Glutamatergic neuron (in vitro differentiated cells): ENCODE measurements at regions not wholly inside any gene's neighbourhood (a gene's known extent, or its start where the extent isn't known, plus 50 kb on each side); places are given as distances from the start of the nearest gene placed in this dataset.

Source experiments
- DNase-seq: peaks from one replicate; pipeline ENCODE4 v3.0.0; 2022
- H3K27ac Mint-ChIP-seq: one replicate; pipeline ENCODE4 v1.8.0; 2020; ENCODE audit warnings: mild to moderate bottlenecking, mixed read lengths, inconsistent platforms; ENCODE audit not compliant: unreplicated experiment
- H3K27me3 Mint-ChIP-seq: one replicate; pipeline ENCODE4 v1.8.0; 2020; ENCODE audit warnings: mild to moderate bottlenecking, moderate library complexity, mixed read lengths, inconsistent platforms; ENCODE audit not compliant: unreplicated experiment
- H3K36me3 Mint-ChIP-seq: one replicate; pipeline ENCODE4 v1.8.0; 2020; ENCODE audit warnings: mild to moderate bottlenecking, mixed read lengths, inconsistent platforms; ENCODE audit not compliant: unreplicated experiment
- H3K4me1 Mint-ChIP-seq: one replicate; pipeline ENCODE4 v1.8.0; 2020; ENCODE audit warnings: mild to moderate bottlenecking, low read depth, mixed read lengths, inconsistent platforms; ENCODE audit not compliant: unreplicated experiment
- H3K4me3 Mint-ChIP-seq: one replicate; pipeline ENCODE4 v1.8.0; 2020; ENCODE audit warnings: mild to moderate bottlenecking, mixed read lengths, inconsistent platforms; ENCODE audit not compliant: unreplicated experiment
- H3K9me3 Mint-ChIP-seq: one replicate; pipeline ENCODE4 v1.8.0; 2020; ENCODE audit warnings: mild to moderate bottlenecking, moderate library complexity, mixed read lengths, inconsistent platforms; ENCODE audit not compliant: unreplicated experiment
- TF ChIP-seq, protein P1 (sequence below): fragments of 200-600 bp; sonication (generic); IDR thresholded peaks from one replicate; pipeline ENCODE4 v1.5.0; 2021; ENCODE audit not compliant: partially characterized antibody, unreplicated experiment

DNA sequence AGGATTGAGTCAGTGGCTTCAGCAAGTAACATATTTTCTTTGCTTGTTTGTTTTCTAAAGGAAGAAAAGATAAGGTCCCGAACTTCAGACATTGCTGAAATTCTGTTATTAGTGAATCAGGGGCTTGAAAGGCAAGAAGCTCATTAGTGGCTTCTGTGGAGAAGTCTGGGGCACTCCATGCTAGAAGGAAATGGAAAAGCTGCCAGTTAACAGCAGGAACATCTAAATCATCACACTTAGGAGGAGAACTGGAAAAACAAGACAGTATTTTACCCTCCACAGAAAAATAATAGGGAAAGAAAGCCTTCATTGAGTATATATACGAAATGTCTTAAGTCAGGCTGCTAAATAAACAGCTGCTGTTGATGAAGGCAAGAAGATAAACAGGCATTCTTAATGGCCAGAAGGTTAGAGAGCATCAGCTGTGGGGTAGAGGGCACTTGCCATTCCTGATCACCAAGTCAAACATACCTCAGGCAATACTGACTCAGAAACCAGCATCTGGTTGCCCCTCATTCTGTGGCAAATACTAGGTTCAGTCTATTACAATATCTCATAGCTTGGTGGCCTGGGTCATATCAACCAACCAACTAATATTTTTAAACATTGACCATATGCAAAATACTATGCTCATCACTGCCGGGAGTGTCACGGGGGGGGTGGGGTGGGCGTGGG, 143.2 kb upstream of the TENT5A start:
- H3K27me3 Mint-ChIP-seq: peaks cover 2% of the 10 kb centered on the region
- H3K4me1 Mint-ChIP-seq: no peaks in the 10 kb centered on the region
- peaks cover 2% of the 10 kb centered on the region for H3K9me3 Mint-ChIP-seq

DNA sequence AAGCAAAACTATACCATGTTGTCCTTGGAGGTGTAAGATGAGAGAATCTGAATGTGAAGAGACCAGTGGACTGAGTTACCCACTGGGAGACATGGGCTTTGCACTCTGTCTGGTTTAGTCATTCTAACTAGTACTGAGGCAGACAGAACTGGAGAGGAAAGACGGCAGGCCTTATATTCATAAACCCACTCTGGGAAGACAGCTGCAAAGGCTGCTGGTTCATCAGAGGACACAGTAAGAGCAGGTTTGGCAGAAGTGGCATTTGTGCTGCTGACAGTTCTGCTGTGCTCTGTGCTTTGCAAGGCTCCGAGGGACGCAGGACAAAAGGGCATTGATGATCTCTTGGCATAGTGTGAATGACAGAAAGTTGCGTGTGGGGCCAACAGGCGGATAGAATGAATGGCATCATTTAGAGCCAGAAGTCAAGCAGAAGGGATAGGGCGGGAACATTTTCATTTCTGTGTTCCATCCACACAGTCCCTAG, 142.3 kb upstream of the TENT5A start:
- Mint-ChIP-seq H3K27ac (no peak overlapping the region), H3K9me3 (peaks cover 2% of the 10 kb centered on the region), H3K4me3 (no peak overlapping the region), H3K36me3 (no peaks in the 10 kb centered on the region), H3K4me1 (no peaks in the 10 kb centered on the region), H3K27me3 (peaks cover 2% of the 10 kb centered on the region)
- TF ChIP-seq, protein P1, sequence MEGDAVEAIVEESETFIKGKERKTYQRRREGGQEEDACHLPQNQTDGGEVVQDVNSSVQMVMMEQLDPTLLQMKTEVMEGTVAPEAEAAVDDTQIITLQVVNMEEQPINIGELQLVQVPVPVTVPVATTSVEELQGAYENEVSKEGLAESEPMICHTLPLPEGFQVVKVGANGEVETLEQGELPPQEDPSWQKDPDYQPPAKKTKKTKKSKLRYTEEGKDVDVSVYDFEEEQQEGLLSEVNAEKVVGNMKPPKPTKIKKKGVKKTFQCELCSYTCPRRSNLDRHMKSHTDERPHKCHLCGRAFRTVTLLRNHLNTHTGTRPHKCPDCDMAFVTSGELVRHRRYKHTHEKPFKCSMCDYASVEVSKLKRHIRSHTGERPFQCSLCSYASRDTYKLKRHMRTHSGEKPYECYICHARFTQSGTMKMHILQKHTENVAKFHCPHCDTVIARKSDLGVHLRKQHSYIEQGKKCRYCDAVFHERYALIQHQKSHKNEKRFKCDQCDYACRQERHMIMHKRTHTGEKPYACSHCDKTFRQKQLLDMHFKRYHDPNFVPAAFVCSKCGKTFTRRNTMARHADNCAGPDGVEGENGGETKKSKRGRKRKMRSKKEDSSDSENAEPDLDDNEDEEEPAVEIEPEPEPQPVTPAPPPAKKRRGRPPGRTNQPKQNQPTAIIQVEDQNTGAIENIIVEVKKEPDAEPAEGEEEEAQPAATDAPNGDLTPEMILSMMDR: no peak
- no peak for DNase-seq

More for the DNA sequence above, 143.2 kb upstream of the TENT5A start:
- H3K27ac Mint-ChIP-seq: no peak overlapping the region
- no peak overlapping the region for H3K4me3 Mint-ChIP-seq
- TF ChIP-seq, protein P1: no peak
- DNase-seq: no peak
- no peaks in the 10 kb centered on the region for H3K36me3 Mint-ChIP-seq

DNA sequence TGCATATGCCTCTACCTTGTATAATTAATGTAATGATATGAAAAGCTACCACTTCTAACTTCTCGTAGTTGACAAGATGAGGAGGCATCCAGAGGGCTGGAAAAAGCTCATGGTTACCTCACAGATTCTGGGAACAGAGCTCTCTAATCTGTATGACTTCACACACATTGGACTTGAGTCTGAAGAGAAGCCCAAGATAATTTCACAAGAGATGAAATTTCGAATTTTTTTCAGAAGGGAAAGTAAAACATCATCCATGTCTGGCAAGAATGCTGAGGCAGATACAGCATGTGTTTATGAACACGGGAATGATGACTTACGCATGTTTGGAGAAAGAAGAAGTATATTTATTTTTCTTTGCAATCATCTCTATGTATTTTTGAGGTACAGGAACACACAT, 141.8 kb upstream of the TENT5A start:
- no peak for DNase-seq
- H3K4me1 Mint-ChIP-seq: no peaks in the 10 kb centered on the region
- no peak overlapping the region for H3K27ac Mint-ChIP-seq
- peaks cover 2% of the 10 kb centered on the region for H3K9me3 Mint-ChIP-seq
- TF ChIP-seq, protein P1: no peak
- no peak overlapping the region for H3K4me3 Mint-ChIP-seq
- H3K36me3 Mint-ChIP-seq: no peaks in the 10 kb centered on the region
- H3K27me3 Mint-ChIP-seq: peaks cover 2% of the 10 kb centered on the region

DNA sequence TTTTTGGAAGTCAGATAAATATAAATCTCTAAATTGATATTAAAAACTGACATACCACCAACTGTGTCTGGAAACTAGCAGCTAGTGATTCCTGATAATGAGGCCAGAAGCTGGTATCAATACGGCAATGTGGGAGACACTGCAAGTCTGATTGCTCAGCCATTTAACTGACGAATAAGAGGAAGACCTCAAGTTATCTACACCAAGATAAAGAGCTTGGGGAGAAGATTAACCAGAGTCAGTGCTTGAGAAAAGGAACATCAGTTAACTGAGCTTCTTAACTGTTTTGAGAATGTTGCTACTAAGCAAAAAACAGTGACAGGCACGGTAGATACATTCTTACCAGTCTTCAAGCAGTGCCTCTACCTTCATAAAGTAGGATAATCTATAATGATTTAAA, 140.4 kb upstream of the TENT5A start:
- H3K9me3 Mint-ChIP-seq: peaks cover 2% of the 10 kb centered on the region
- H3K4me1 Mint-ChIP-seq: no peaks in the 10 kb centered on the region
- H3K36me3 Mint-ChIP-seq: no peaks in the 10 kb centered on the region
- peaks cover 2% of the 10 kb centered on the region for H3K27me3 Mint-ChIP-seq
- DNase-seq: no peak
- no peak overlapping the region for H3K27ac Mint-ChIP-seq
- TF ChIP-seq, protein P1: no peak
- H3K4me3 Mint-ChIP-seq: no peak overlapping the region

DNA sequence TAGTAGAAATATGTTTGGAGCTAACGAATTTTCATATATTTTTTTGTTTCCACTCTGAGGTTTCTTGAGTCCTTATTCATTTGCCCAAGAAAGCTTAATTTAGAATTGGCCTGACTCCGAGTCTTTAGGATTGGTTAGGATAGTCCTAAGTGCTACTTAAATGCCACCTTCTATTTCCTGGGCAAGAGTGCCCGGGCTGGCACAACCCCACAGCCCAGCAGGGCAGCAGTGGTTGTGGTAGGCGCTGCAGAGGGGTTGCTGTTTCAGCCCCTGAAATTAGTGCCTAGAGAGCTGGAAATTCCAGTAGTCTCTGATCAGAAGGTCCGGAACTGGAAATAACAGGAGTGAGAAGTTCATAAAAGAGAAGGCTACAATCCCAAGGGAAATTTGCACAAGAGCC, 139.4 kb upstream of the TENT5A start:
- Mint-ChIP-seq H3K36me3 (no peaks in the 10 kb centered on the region), H3K27me3 (peaks cover 2% of the 10 kb centered on the region)

More for the DNA sequence above, 139.4 kb upstream of the TENT5A start:
- Mint-ChIP-seq H3K9me3 (peaks cover 2% of the 10 kb centered on the region), H3K4me3 (no peak overlapping the region), H3K4me1 (no peaks in the 10 kb centered on the region), H3K27ac (no peak overlapping the region)
- TF ChIP-seq, protein P1: no peak
- DNase-seq: no peak
